ENCODE measurements at regions not wholly inside any gene's neighbourhood (a gene's known extent, or its start where the extent isn't known, plus 50 kb on each side); places are given as distances from the start of the nearest gene placed in this dataset.

DNA sequence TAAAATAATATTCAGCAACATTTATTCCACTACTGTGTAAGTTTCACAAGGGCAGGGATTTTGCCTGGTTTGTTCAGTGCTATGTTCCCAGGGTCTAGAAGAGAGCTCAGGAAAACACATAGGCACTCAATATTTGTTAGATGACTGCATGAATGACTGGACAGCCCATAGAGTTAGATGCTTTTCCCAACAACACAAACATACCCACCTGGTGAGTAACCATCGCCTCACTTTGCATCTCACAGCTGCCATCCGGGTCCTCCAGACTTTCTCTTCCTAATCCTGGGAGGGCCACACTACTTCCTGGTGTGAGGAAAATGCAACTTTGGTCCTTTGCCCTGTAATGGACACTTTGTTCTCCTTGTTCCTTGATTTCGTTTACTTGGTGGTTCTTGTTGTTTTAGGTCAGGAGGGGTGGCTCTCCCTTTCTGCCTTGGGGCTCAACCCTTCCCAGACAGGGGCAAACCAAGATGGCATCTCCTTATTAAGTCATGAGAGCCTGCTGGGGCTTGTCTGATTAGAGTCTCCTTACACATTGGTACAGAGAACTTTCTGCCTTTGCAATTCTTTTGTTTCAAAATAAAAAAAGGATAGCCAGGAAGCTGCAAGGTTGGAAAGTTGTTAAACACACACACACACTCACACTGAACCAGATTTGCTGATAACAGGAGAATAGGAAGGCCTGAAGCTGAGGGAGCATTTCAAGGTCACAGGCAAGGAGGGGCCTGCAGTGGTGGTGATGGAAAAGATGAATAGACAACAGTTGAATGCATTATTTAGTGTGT is 190.6 kb downstream of the MID1IP1 start:
- no peaks in the 10 kb centered on the region for H3K4me1 ChIP-seq (ENCODE audit: control insufficient read depth, insufficient read depth, low read length)
- peaks cover 5% of the 10 kb centered on the region for H3K9me3 ChIP-seq (ENCODE audit: control insufficient read depth, low read length)
- peaks cover 14% of the 10 kb centered on the region for H3K27me3 ChIP-seq (replicated peaks; ENCODE audit: control insufficient read depth, insufficient read depth, low read length)
- no peak overlapping the region for H3K4me3 ChIP-seq (ENCODE audit: low read length)
- no peaks in the 10 kb centered on the region for H3K36me3 ChIP-seq (ENCODE audit: control insufficient read depth, insufficient read depth, low read length, severe bottlenecking)
- H3K9ac ChIP-seq (ENCODE audit: low read length), result no peak overlapping the region
- no peak for DNase-seq (ENCODE audit: low read depth)

DNA sequence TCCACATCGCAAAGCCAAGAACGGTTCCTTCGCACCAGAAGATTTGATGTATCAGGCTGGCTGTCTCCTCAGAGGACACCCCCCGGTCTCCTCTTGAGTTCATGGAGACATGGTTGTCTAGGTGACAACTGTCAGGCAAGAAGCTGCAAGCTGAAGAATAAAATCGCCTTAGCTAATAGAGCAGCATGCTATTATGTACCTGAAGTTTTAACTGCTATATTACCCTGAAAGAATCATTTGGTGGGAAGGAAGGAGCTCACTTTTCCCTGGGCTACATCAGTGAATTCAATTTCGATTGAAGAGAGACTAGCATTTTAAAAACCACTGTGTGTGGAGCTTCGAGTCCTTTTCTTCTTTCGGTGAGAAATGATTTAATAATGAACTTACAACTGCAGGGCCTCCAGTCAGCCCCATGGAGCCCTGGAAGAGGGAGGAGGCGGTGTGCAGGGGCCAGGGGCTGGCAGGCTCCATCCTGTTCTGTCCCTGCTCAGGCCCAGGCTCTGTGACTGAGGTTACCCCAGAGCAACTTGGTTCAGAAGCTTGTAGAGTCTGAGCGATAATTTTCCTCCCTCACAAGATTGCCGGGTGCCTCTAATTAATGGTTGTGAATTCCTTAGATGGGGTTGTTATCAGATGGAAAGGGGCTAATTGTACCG is 191.3 kb downstream of the MID1IP1 start:
- H3K27me3 ChIP-seq (replicated peaks; ENCODE audit: control insufficient read depth, insufficient read depth, low read length), result peaks cover 14% of the 10 kb centered on the region
- H3K4me3 ChIP-seq (ENCODE audit: low read length), result no peak overlapping the region
- no peak for DNase-seq (ENCODE audit: low read depth)
- peaks cover 5% of the 10 kb centered on the region for H3K9me3 ChIP-seq (ENCODE audit: control insufficient read depth, low read length)
- H3K4me1 ChIP-seq (ENCODE audit: control insufficient read depth, insufficient read depth, low read length), result no peaks in the 10 kb centered on the region
- no peak overlapping the region for H3K9ac ChIP-seq (ENCODE audit: low read length)
- no peaks in the 10 kb centered on the region for H3K36me3 ChIP-seq (ENCODE audit: control insufficient read depth, insufficient read depth, low read length, severe bottlenecking)

DNA sequence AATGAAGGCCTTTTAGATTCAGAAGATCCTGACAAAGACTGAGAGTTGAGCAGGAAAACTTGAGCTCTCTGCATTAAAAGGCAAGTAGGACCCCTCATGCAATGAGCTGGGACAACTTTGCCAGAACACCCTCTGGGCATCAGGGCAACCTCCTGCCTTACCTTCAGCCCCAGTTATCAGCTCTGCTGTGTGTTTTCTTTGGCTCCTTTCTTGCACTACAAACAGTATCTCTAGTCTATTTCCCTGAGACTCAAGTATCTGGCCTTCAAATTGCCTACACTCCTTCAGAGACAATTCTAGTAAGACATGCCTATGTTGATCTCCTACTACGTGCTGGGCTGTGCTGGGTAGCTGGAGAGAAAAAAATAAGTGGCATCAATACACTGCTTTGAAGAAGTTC is 192.2 kb downstream of the MID1IP1 start:
- Histone ChIP-seq H3K36me3 (ENCODE audit: control insufficient read depth, insufficient read depth, low read length, severe bottlenecking) (no peaks in the 10 kb centered on the region), H3K9me3 (ENCODE audit: control insufficient read depth, low read length) (peaks cover 5% of the 10 kb centered on the region), H3K4me3 (ENCODE audit: low read length) (no peak overlapping the region), H3K27me3 (replicated peaks; ENCODE audit: control insufficient read depth, insufficient read depth, low read length) (peaks cover 6% of the 10 kb centered on the region), H3K4me1 (ENCODE audit: control insufficient read depth, insufficient read depth, low read length) (no peaks in the 10 kb centered on the region), H3K9ac (ENCODE audit: low read length) (no peak overlapping the region)
- no peak for DNase-seq (ENCODE audit: low read depth)

DNA sequence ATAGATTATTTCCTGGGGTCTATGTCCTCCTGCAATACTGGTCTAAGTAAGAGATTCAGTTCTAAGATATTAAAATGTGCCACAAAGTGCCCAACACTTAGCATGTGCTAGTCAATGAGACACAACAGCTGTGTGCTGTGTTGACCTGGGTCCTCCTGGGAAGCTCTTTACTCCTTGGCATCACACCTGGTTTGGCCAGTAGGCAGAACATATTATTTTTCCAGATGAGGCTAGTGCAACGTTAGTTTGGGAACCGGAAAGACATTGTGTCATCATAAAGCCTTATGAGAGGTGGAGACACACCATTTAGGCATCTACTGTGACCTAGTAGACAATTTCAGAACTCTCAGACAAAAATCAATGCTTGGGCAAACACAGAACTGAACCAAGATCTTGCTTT is 197.8 kb downstream of the MID1IP1 start:
- no peak for DNase-seq (ENCODE audit: low read depth)
- Histone ChIP-seq H3K9me3 (ENCODE audit: control insufficient read depth, low read length) (peaks cover 5% of the 10 kb centered on the region), H3K27me3 (replicated peaks; ENCODE audit: control insufficient read depth, insufficient read depth, low read length) (peaks cover 2% of the 10 kb centered on the region), H3K4me1 (ENCODE audit: control insufficient read depth, insufficient read depth, low read length) (no peaks in the 10 kb centered on the region), H3K9ac (ENCODE audit: low read length) (no peak overlapping the region), H3K36me3 (ENCODE audit: control insufficient read depth, insufficient read depth, low read length, severe bottlenecking) (no peaks in the 10 kb centered on the region), H3K4me3 (ENCODE audit: low read length) (no peak overlapping the region)

DNA sequence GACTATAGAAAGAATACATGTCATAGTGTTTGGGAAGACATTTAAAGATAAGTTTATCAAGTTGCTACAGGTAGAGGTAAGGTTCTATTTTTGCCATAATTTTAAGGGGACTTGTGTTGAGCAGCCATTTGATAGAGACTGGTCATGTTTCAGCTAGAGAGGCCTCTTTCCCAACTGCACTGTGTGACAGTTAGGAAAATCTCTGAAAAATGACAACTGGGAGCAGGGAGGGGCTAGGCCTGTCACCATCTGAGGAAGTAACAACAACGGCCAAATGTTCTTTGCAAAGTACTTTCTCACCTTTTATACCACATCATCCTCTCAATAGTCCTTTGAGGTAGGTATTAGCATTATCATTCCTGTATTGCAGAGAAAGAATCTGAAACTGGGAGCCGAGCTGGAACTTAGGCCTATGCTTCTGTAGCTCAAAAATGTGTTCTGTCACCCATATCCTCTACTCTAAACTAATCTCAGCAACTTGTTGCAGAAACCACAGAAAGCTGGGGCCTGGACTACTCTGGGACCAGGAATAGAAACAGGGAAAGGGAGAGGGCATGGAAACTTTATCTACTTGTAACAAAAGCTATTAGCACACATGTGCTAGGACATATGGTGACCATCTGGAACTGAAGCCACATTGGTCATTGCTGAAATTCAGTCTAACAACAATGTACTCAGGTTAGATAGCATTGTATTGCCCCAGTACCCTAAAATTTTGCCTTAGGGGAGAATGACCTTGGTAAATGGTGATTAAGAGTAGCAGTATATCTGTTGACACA is 198.9 kb downstream of the MID1IP1 start:
- Histone ChIP-seq H3K4me3 (ENCODE audit: low read length) (no peak overlapping the region), H3K27me3 (replicated peaks; ENCODE audit: control insufficient read depth, insufficient read depth, low read length) (peaks cover 2% of the 10 kb centered on the region), H3K4me1 (ENCODE audit: control insufficient read depth, insufficient read depth, low read length) (no peaks in the 10 kb centered on the region), H3K36me3 (ENCODE audit: control insufficient read depth, insufficient read depth, low read length, severe bottlenecking) (no peaks in the 10 kb centered on the region), H3K9me3 (ENCODE audit: control insufficient read depth, low read length) (no peaks in the 10 kb centered on the region), H3K9ac (ENCODE audit: low read length) (no peak overlapping the region)
- peak; percentile 13 for DNase-seq (ENCODE audit: low read depth)

DNA sequence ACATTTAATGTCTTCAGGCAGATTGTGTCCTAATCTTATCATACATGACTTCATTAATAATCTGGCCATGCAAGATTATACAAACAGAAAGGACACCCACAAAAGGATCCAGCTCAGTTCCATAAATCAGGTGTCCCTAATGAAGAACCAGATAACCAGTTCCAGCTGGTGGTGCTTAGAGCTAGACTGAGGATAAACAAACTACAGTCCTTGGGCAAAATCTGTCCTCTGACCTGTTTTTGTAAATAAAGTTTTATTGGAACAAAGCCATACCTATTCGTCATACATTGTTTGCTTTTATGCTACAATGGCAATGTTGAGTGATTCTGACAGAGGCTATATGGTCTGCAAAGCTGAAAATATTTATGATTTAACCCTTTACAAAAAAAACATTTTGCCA is 199.5 kb downstream of the MID1IP1 start:
- H3K9ac ChIP-seq (ENCODE audit: low read length), result no peak overlapping the region
- H3K4me1 ChIP-seq (ENCODE audit: control insufficient read depth, insufficient read depth, low read length), result no peaks in the 10 kb centered on the region
- peaks cover 2% of the 10 kb centered on the region for H3K27me3 ChIP-seq (replicated peaks; ENCODE audit: control insufficient read depth, insufficient read depth, low read length)
- H3K9me3 ChIP-seq (ENCODE audit: control insufficient read depth, low read length), result no peaks in the 10 kb centered on the region
- no peaks in the 10 kb centered on the region for H3K36me3 ChIP-seq (ENCODE audit: control insufficient read depth, insufficient read depth, low read length, severe bottlenecking)
- no peak overlapping the region for H3K4me3 ChIP-seq (ENCODE audit: low read length)
- DNase-seq (ENCODE audit: low read depth), result peak; percentile 9

DNA sequence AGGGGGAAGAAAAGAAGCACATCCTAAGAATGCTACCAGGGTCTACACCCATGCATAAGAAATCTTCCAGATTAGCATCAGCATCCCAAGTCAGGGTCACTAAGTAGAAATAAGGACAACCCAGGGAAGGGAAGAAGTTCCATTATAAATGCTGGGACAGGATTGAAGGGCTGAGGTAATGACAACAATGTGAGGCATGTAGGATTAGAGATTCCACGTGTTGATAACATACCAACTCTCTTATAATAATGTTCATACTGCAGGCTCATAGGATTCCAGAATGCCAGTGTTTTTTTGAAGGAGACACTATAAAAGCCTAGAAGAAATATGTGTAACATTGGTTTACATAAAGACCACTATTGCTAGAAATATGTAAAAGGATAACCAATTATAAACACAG is 201.2 kb downstream of the MID1IP1 start:
- Histone ChIP-seq H3K9ac (ENCODE audit: low read length) (no peak overlapping the region), H3K27me3 (replicated peaks; ENCODE audit: control insufficient read depth, insufficient read depth, low read length) (peaks cover 2% of the 10 kb centered on the region), H3K4me3 (ENCODE audit: low read length) (no peak overlapping the region), H3K36me3 (ENCODE audit: control insufficient read depth, insufficient read depth, low read length, severe bottlenecking) (no peaks in the 10 kb centered on the region), H3K4me1 (ENCODE audit: control insufficient read depth, insufficient read depth, low read length) (no peaks in the 10 kb centered on the region), H3K9me3 (ENCODE audit: control insufficient read depth, low read length) (no peaks in the 10 kb centered on the region)
- peak; percentile 32 for DNase-seq (ENCODE audit: low read depth)

DNA sequence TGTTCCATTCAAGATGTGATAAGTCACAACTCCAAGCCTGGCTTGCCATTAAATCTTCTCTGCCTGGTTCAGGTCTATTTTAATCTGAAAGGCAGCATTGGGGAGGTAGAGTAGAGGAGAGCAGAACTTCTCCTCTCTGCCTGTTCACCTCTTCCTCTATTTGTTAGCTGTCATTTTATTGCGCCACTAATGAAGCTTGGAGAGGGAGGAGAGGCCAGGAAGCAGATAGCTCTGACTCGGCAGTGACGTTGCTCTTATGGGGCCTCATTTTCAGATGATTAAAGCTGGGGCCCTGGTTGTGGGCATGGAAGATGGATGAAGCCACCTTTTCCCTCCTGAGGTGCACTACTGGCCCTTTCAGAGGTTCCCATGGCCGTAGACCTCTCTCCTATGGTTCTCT is 207.3 kb downstream of the MID1IP1 start:
- Histone ChIP-seq H3K9me3 (ENCODE audit: control insufficient read depth, low read length) (no peaks in the 10 kb centered on the region), H3K27me3 (replicated peaks; ENCODE audit: control insufficient read depth, insufficient read depth, low read length) (peaks cover 2% of the 10 kb centered on the region)

DNA sequence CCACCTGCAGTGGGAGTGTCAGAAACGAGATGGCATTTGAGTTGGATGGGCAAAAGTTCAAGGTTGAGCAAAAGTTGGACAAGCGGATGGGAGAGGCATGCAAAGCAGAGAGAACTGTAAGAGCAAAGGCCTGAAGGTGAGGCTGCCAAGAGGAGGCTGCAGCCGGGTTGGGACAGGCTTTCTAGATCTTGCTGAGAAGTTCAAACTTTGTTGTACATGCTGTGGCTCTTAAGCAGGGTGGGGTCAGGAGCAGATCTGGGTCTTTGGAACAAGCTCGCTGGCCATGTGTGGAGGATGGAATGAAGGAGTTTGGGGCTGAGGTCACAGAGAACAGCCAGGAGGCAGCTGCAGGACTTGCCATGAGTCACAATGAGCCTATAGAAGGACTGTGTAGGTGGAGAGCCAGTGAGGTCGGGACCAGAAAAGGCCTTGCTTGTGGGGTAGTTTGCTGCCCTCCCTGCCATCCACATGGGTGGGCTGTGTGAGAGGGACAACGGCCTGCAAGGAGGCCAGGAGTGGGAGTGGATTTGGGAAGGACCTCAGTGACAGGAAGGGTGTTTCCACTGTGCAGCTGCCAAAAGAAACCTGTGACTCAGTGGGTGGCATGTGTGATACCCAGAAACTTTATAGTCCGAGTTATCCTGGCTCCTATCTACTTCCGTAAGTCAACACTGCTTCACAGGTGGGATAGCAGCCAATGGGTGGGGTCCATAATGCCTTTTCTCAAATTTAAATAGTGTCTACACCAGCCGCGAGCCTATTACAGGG is 210.4 kb downstream of the MID1IP1 start:
- no peaks in the 10 kb centered on the region for H3K36me3 ChIP-seq (ENCODE audit: control insufficient read depth, insufficient read depth, low read length, severe bottlenecking)
- peak; percentile 3 for DNase-seq (ENCODE audit: low read depth)
- H3K4me1 ChIP-seq (ENCODE audit: control insufficient read depth, insufficient read depth, low read length), result peaks cover 3% of the 10 kb centered on the region
- no peak overlapping the region for H3K9ac ChIP-seq (ENCODE audit: low read length)
- H3K27me3 ChIP-seq (replicated peaks; ENCODE audit: control insufficient read depth, insufficient read depth, low read length), result peaks cover 6% of the 10 kb centered on the region
- H3K9me3 ChIP-seq (ENCODE audit: control insufficient read depth, low read length), result no peaks in the 10 kb centered on the region
- no peak overlapping the region for H3K4me3 ChIP-seq (ENCODE audit: low read length)

More for the DNA sequence above, 207.3 kb downstream of the MID1IP1 start:
- no peak overlapping the region for H3K4me3 ChIP-seq (ENCODE audit: low read length)
- no peak for DNase-seq (ENCODE audit: low read depth)
- H3K9ac ChIP-seq (ENCODE audit: low read length), result no peak overlapping the region
- H3K36me3 ChIP-seq (ENCODE audit: control insufficient read depth, insufficient read depth, low read length, severe bottlenecking), result no peaks in the 10 kb centered on the region
- peaks cover 3% of the 10 kb centered on the region for H3K4me1 ChIP-seq (ENCODE audit: control insufficient read depth, insufficient read depth, low read length)

DNA sequence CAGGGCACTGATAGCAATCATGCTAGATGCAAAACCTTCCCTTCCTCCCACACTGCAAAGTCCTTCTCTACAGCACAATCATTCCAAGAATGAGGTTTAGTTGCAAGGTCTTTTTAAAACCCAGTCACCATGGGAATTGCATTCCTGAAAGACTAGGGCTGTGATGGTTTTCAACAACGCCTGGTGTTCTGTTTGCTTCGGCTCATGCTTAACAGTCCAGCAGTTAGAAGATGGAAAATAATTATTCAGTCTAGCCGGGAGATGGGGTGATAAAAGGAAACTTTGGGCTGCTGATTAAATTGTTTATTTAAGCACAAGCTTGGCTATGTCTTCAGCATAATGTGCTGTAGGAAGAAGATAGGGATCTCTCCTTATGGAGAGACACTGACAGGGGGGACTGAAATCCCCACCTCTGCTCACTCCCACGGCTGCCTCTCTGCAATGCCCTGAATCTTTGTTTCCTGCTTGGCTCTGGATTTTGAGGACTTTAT is 211.4 kb downstream of the MID1IP1 start:
- H3K9ac ChIP-seq (ENCODE audit: low read length), result no peak overlapping the region
- H3K4me3 ChIP-seq (ENCODE audit: low read length), result no peak overlapping the region
- H3K27me3 ChIP-seq (replicated peaks; ENCODE audit: control insufficient read depth, insufficient read depth, low read length), result peaks cover 14% of the 10 kb centered on the region
- H3K4me1 ChIP-seq (ENCODE audit: control insufficient read depth, insufficient read depth, low read length), result peaks cover 3% of the 10 kb centered on the region
- H3K36me3 ChIP-seq (ENCODE audit: control insufficient read depth, insufficient read depth, low read length, severe bottlenecking), result no peaks in the 10 kb centered on the region
- peak; percentile 52 for DNase-seq (ENCODE audit: low read depth)
- no peaks in the 10 kb centered on the region for H3K9me3 ChIP-seq (ENCODE audit: control insufficient read depth, low read length)
